Thyroid gland (tissue), 4 donors: ENCODE measurements at regions not wholly inside any gene's neighbourhood (a gene's known extent, or its start where the extent isn't known, plus 50 kb on each side); places are given as distances from the start of the nearest gene placed in this dataset.

Experiments used
- POLR2A ChIP-seq, 2 donors: fragments of 450-650 bp; IDR thresholded peaks; one replicate each; pipeline ENCODE4 v1.6.1; 2017; ENCODE audit warnings: antibody characterized with exemption in 2 of 2, mild to moderate bottlenecking in 2 of 2, moderate library complexity in 1 of 2
- TF ChIP-seq, protein P1 (sequence below), 6 experiments: fragments of 200-600 bp in 3 of 6; fragments of 450-650 bp in 3 of 6; sonication (generic) in 3 of 6; IDR thresholded peaks; one replicate each; pipeline ENCODE4 v1.5.1; 2016 to 2019; ENCODE audit warnings: antibody characterized with exemption in 6 of 6, mild to moderate bottlenecking in 2 of 6, inconsistent platforms in 1 of 6, moderate library complexity in 1 of 6

GRCh38 chr1:104132382-104132973 lies 382.8 kb downstream of the AMY1C start:
- no peak for TF ChIP-seq POLR2A (IDR thresholded peaks at IDR 0.05)
- TF ChIP-seq, protein P1, sequence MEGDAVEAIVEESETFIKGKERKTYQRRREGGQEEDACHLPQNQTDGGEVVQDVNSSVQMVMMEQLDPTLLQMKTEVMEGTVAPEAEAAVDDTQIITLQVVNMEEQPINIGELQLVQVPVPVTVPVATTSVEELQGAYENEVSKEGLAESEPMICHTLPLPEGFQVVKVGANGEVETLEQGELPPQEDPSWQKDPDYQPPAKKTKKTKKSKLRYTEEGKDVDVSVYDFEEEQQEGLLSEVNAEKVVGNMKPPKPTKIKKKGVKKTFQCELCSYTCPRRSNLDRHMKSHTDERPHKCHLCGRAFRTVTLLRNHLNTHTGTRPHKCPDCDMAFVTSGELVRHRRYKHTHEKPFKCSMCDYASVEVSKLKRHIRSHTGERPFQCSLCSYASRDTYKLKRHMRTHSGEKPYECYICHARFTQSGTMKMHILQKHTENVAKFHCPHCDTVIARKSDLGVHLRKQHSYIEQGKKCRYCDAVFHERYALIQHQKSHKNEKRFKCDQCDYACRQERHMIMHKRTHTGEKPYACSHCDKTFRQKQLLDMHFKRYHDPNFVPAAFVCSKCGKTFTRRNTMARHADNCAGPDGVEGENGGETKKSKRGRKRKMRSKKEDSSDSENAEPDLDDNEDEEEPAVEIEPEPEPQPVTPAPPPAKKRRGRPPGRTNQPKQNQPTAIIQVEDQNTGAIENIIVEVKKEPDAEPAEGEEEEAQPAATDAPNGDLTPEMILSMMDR (IDR thresholded peaks at IDR 0.05): peak in 2 of 6 experiments; percentile 4 to 25
